IMR-90 (cell line): ENCODE measurements at regions not wholly inside any gene's neighbourhood (a gene's known extent, or its start where the extent isn't known, plus 50 kb on each side); places are given as distances from the start of the nearest gene placed in this dataset.

Experiments
- ATAC-seq: fragments of 200-7000 bp; cut with Tn5 transposase; 2 replicates; pipeline ENCODE4 v1.9.1; 2020; ENCODE audit warnings: low read depth, mild to moderate bottlenecking, moderate library complexity
- BruUV-seq: library from RNA; stranded (reverse); fragments of 400-500 nt; replicated peaks from 2 replicates; lab custom pipeline; 2021; lab: Mats Ljungman, UMichigan
- CTCF ChIA-PET: fragments of 300-600 bp; formaldehyde crosslinking; extraction: SDS; loops from one replicate; lab custom pipeline; 2021; ENCODE audit warnings: antibody characterized with exemption; lab: Yijun Ruan, JAX
- POLR2A ChIA-PET: fragments of 300-600 bp; sonication (Branson Sonifier 250); formaldehyde crosslinking; loops from one replicate; lab custom pipeline; 2022; ENCODE audit warnings: antibody characterized with exemption; ENCODE audit not compliant: unreplicated experiment; lab: Charles Lee
- DNase-seq: peaks from one replicate; pipeline ENCODE4 v3.0.0; 2013
- H2AFZ ChIP-seq: replicated peaks from 2 replicates; pipeline ENCODE3; 2013; ENCODE audit warnings: low read length, mild to moderate bottlenecking; ENCODE audit not compliant: poor library complexity
- H2AK5ac ChIP-seq: 2 replicates; pipeline ENCODE4 v1.6.1; 2013; ENCODE audit warnings: low read depth, low read length, inconsistent platforms
- H2AK9ac ChIP-seq: replicated peaks from 2 replicates; pipeline ENCODE3; 2013; ENCODE audit warnings: mild to moderate bottlenecking, low read depth, low read length, moderate library complexity; ENCODE audit not compliant: poor library complexity
- H2BK120ac ChIP-seq: 2 replicates; pipeline ENCODE4 v1.6.1; 2013; ENCODE audit warnings: low read depth, low read length, inconsistent platforms
- H2BK15ac ChIP-seq: 3 replicates; pipeline ENCODE4 v1.6.1; 2013; ENCODE audit warnings: low read depth, low read length, inconsistent platforms
- H2BK20ac ChIP-seq: 2 replicates; pipeline ENCODE4 v1.6.1; 2013; ENCODE audit warnings: low read depth, mild to moderate bottlenecking, inconsistent platforms, low read length, moderate library complexity
- H2BK5ac ChIP-seq: 2 replicates; pipeline ENCODE4 v1.6.1; 2013; ENCODE audit warnings: mild to moderate bottlenecking, low read depth, low read length, inconsistent platforms; ENCODE audit not compliant: poor library complexity, severe bottlenecking
- H3K14ac ChIP-seq: replicated peaks from 2 replicates; pipeline ENCODE4 v1.6.1; 2013; ENCODE audit warnings: low read depth, low read length, inconsistent platforms
- H3K18ac ChIP-seq: 2 replicates; pipeline ENCODE4 v1.6.1; 2013; ENCODE audit warnings: low read depth, low read length, control low read depth
- H3K23ac ChIP-seq: 2 replicates; pipeline ENCODE4 v1.6.1; 2013; ENCODE audit warnings: low read depth, low read length, inconsistent platforms
- H3K27ac ChIP-seq: 2 replicates; pipeline ENCODE4 v1.5.1; 2013; ENCODE audit warnings: mild to moderate bottlenecking, control low read depth, low read length; ENCODE audit not compliant: insufficient read depth
- H3K27me3 ChIP-seq: 2 replicates; pipeline ENCODE4 v1.6.1; 2013; ENCODE audit warnings: low read length; ENCODE audit not compliant: control insufficient read depth, insufficient read depth
- H3K36me3 ChIP-seq: 2 replicates; pipeline ENCODE4 v1.6.1; 2013; ENCODE audit warnings: low read length, mixed read lengths; ENCODE audit not compliant: control insufficient read depth, insufficient read depth
- H3K4ac ChIP-seq: 2 replicates; pipeline ENCODE4 v1.6.1; 2013; ENCODE audit warnings: low read depth, low read length, inconsistent platforms
- H3K4me1 ChIP-seq: 2 replicates; pipeline ENCODE4 v1.6.1; 2013; ENCODE audit warnings: low read length, mixed read lengths; ENCODE audit not compliant: control insufficient read depth, insufficient read depth
- H3K4me2 ChIP-seq: 2 replicates; pipeline ENCODE4 v1.6.1; 2013; ENCODE audit warnings: low read depth, mild to moderate bottlenecking, control low read depth, low read length, moderate library complexity
- H3K4me3 ChIP-seq: 2 replicates; pipeline ENCODE4 v1.5.1; 2013; ENCODE audit warnings: low read depth, mild to moderate bottlenecking, control low read depth, low read length, moderate library complexity; ENCODE audit not compliant: insufficient read depth
- H3K56ac ChIP-seq: 2 replicates; pipeline ENCODE4 v1.6.1; 2013; ENCODE audit warnings: low read length, inconsistent platforms; ENCODE audit not compliant: insufficient read depth; ENCODE audit errors: extremely low read depth
- H3K79me1 ChIP-seq, 2 experiments: 2 replicates each; pipeline ENCODE4 v1.6.1; 2013; ENCODE audit warnings: low read length in 2 of 2, inconsistent platforms in 1 of 2, low read depth in 1 of 2
- H3K9ac ChIP-seq: 2 replicates; pipeline ENCODE4 v1.6.1; 2013; ENCODE audit warnings: low read depth, low read length, control low read depth
- H3K9me1 ChIP-seq: 2 replicates; pipeline ENCODE4 v1.6.1; 2013; ENCODE audit warnings: low read length, inconsistent platforms; ENCODE audit not compliant: insufficient read depth
- H3K9me3 ChIP-seq: 2 replicates; pipeline ENCODE4 v1.6.1; 2013; ENCODE audit warnings: low read length; ENCODE audit not compliant: control insufficient read depth, insufficient read depth
- H4K20me1 ChIP-seq: 2 replicates; pipeline ENCODE4 v1.6.1; 2013; ENCODE audit warnings: low read length, inconsistent platforms; ENCODE audit not compliant: insufficient read depth
- H4K5ac ChIP-seq: 2 replicates; pipeline ENCODE4 v1.6.1; 2013; ENCODE audit warnings: mild to moderate bottlenecking, low read depth, low read length, control low read depth
- H4K8ac ChIP-seq, 2 experiments: 2 replicates each; pipeline ENCODE4 v1.6.1; 2013; ENCODE audit warnings: low read depth in 2 of 2, low read length in 2 of 2, control low read depth in 1 of 2, inconsistent platforms in 1 of 2
- H4K91ac ChIP-seq: 2 replicates; pipeline ENCODE4 v1.6.1; 2013; ENCODE audit warnings: low read depth, low read length, inconsistent platforms; ENCODE audit not compliant: insufficient read depth
- BHLHE40 ChIP-seq: fragments of 150-350 bp; IDR thresholded peaks from 2 replicates; pipeline ENCODE4 v1.6.1; 2016; ENCODE audit warnings: mild to moderate bottlenecking, low read depth, low read length
- FOS ChIP-seq: fragments of 150-350 bp; IDR thresholded peaks from 2 replicates; pipeline ENCODE4 v1.6.1; 2016; ENCODE audit warnings: low read depth, low read length
- MAFK ChIP-seq: IDR thresholded peaks from 2 replicates; pipeline ENCODE4 v1.6.1; 2012; ENCODE audit warnings: low read depth, low read length, improper control_type of control experiment
- MAZ ChIP-seq: IDR thresholded peaks from 2 replicates; pipeline ENCODE4 v1.6.1; 2012; ENCODE audit warnings: low read depth, mild to moderate bottlenecking, low read length, improper control_type of control experiment, moderate library complexity, borderline replicate concordance
- RAD21 ChIP-seq: IDR thresholded peaks from 2 replicates; pipeline ENCODE4 v1.6.1; 2012; ENCODE audit warnings: low read length, improper control_type of control experiment
- RCOR1 ChIP-seq: IDR thresholded peaks from 2 replicates; pipeline ENCODE4 v1.6.1; 2012; ENCODE audit warnings: mild to moderate bottlenecking, low read length, improper control_type of control experiment; ENCODE audit not compliant: insufficient replicate concordance
- SMC3 ChIP-seq: fragments of 150-350 bp; IDR thresholded peaks from 2 replicates; pipeline ENCODE4 v1.6.1; 2016; ENCODE audit warnings: low read depth, mild to moderate bottlenecking, antibody characterized with exemption, low read length, moderate library complexity
- WGBS, 2 experiments: methylation state at CpG; one replicate each; pipeline versions ENCODE4 v1.1.5 to v1.1.7; 2013; ENCODE audit warnings: missing lambda C conversion rate in 2 of 2; ENCODE audit not compliant: insufficient read length in 1 of 2; ENCODE audit errors: extremely low coverage in 2 of 2; 5-methylcytosine and 5-hydroxymethylcytosine counted together
- dilution Hi-C: fragments of 300-500 bp; cut with HindIII; formaldehyde crosslinking; loops from one replicate; pipeline ENCODE4 v1.14.3; 2018; ENCODE audit warnings: low sequenced_read_pairs; ENCODE audit not compliant: unreplicated experiment
- in situ Hi-C: fragments of 300-500 bp; cut with MboI; formaldehyde crosslinking; loops from 3 replicates; pipeline ENCODE4 v1.14.3; 2019; ENCODE audit warnings: low sequenced_read_pairs, inconsistent platforms, mixed read lengths
- intact Hi-C: fragments of 100-400 bp; cut with micrococcal nuclease; formaldehyde crosslinking; loops from 2 replicates; pipeline ENCODE4 v1.10.0; 2022
- TF ChIP-seq, protein P1 (sequence below): fragments of 150-350 bp; IDR thresholded peaks from 2 replicates; pipeline ENCODE4 v1.6.1; 2017; ENCODE audit warnings: mild to moderate bottlenecking, antibody characterized with exemption, low read length, low read depth
- TF ChIP-seq, protein P2 (sequence below): fragments of 150-350 bp; IDR thresholded peaks from 2 replicates; pipeline ENCODE4 v1.6.1; 2016; ENCODE audit warnings: low read depth, mild to moderate bottlenecking, low read length, moderate library complexity, borderline replicate concordance

DNA sequence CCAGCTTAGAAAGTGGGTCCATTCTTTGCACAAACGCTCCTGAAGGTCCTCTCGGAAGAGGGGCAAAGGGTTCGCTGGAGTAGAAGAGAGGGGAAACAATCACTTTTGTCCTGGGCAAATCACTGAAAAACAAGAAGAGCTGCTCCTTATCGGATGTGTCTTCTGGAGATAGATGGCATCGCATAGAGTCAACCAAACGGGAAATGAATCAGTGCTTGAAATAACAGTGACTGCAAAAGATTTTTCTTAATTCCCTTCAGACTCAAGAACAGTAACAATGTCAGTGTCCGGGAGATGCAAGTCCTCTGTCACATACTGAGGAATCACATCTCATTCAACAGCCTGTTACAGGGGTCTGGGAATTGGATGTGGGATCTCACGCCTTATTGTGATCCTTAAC is 78.8 kb upstream of the PCSK6 start:
- H3K23ac ChIP-seq: no peak overlapping the region
- H3K27me3 ChIP-seq: peaks cover 11% of the 10 kb centered on the region
- H3K9me3 ChIP-seq: no peaks in the 10 kb centered on the region; the same call in 1 of the 2 replicates
- no peak overlapping the region for H3K4me3 ChIP-seq
- no peak overlapping the region for H2AK5ac ChIP-seq
- WGBS, 2 experiments: 67% methylated on average over 4 of the region's 8 CpGs; no CpG with 5 or more reads in 1 of the 2 experiments
- no peak overlapping the region for H3K56ac ChIP-seq
- H3K79me1 ChIP-seq: no peaks in the 10 kb centered on the region
- no peak overlapping the region for H3K27ac ChIP-seq
- H3K4ac ChIP-seq: no peak overlapping the region
- no peak overlapping the region for H4K91ac ChIP-seq
- dilution Hi-C loops (no loop called here), in situ Hi-C loops (no loop called here), intact Hi-C loops (no loop called here)
- no peak overlapping the region for H4K8ac ChIP-seq
- TF ChIP-seq SMC3 (no peak), RAD21 (no peak), FOS (no peak), MAFK (no peak), RCOR1 (no peak), MAZ (no peak), BHLHE40 (no peak)
- TF ChIP-seq, protein P1, sequence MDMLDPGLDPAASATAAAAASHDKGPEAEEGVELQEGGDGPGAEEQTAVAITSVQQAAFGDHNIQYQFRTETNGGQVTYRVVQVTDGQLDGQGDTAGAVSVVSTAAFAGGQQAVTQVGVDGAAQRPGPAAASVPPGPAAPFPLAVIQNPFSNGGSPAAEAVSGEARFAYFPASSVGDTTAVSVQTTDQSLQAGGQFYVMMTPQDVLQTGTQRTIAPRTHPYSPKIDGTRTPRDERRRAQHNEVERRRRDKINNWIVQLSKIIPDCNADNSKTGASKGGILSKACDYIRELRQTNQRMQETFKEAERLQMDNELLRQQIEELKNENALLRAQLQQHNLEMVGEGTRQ: no peak
- TF ChIP-seq, protein P2, sequence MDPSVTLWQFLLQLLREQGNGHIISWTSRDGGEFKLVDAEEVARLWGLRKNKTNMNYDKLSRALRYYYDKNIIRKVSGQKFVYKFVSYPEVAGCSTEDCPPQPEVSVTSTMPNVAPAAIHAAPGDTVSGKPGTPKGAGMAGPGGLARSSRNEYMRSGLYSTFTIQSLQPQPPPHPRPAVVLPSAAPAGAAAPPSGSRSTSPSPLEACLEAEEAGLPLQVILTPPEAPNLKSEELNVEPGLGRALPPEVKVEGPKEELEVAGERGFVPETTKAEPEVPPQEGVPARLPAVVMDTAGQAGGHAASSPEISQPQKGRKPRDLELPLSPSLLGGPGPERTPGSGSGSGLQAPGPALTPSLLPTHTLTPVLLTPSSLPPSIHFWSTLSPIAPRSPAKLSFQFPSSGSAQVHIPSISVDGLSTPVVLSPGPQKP: no peak
- ATAC-seq: no peak
- ChIA-PET POLR2A (no interaction called here), CTCF (no interaction called here)
- H2BK20ac ChIP-seq: no peak overlapping the region
- BruUV-seq: no TSS peak
- H3K9me1 ChIP-seq: no peaks in the 10 kb centered on the region
- no peak overlapping the region for H4K5ac ChIP-seq
- no peak for DNase-seq
- H2BK15ac ChIP-seq: no peak overlapping the region
- H3K4me2 ChIP-seq: no peak overlapping the region
- H2AFZ ChIP-seq: no peak overlapping the region
- H3K4me1 ChIP-seq: no peaks in the 10 kb centered on the region
- H3K14ac ChIP-seq: no peak overlapping the region
- no peak overlapping the region for H2BK5ac ChIP-seq
- no peak overlapping the region for H2AK9ac ChIP-seq
- H2BK120ac ChIP-seq: no peak overlapping the region
- no peak overlapping the region for H3K18ac ChIP-seq
- no peak overlapping the region for H3K9ac ChIP-seq
- H3K36me3 ChIP-seq: no peaks in the 10 kb centered on the region
- no peaks in the 10 kb centered on the region for H4K20me1 ChIP-seq
